ENCODE measurements at regions not wholly inside any gene's neighbourhood (a gene's known extent, or its start where the extent isn't known, plus 50 kb on each side); places are given as distances from the start of the nearest gene placed in this dataset.

GRCh38 chr9:7341571-7341970 is 458.0 kb downstream of the DMAC1 start:
- no peaks in the 10 kb centered on the region for H3K36me3 ChIP-seq (ENCODE audit: control insufficient read depth in 2 of 2, insufficient read depth in 1 of 2, low read length in 2 of 2)
- H3K27ac ChIP-seq (ENCODE audit: extremely low read depth, low read depth, low read length): no peak overlapping the region
- ChIA-PET POLR2A (no interaction called here), CTCF (interaction anchor here (0.6 to 1.3 kb wide), 2 partner anchors 18 to 455 kb away, joined by 3 read pairs; no protein-coding TSS in a partner anchor)
- H3K4me3 ChIP-seq (ENCODE audit: low read depth, low read length): no peak overlapping the region
- no peak for TF ChIP-seq PRDM2 (tag by site-specific recombination; IDR thresholded peaks at IDR 0.05; ENCODE audit: borderline replicate concordance)
- TF ChIP-seq ZNF692 (tag by site-specific recombination; IDR thresholded peaks at IDR 0.05): no peak
- TF ChIP-seq KLF1 (tag by site-specific recombination; IDR thresholded peaks at IDR 0.05): no peak
- TF ChIP-seq ZNF140 (tag by site-specific recombination; IDR thresholded peaks at IDR 0.05): no peak
- no peak for TF ChIP-seq ZNF560 (tag by site-specific recombination; IDR thresholded peaks at IDR 0.05; ENCODE audit: borderline replicate concordance)
- no peak for TF ChIP-seq ZNF239 (tag by site-specific recombination; IDR thresholded peaks at IDR 0.05)
- TF ChIP-seq ZNF580 (tag by site-specific recombination; IDR thresholded peaks at IDR 0.05): no peak
- no peak for TF ChIP-seq ZNF266 (tag by site-specific recombination; IDR thresholded peaks at IDR 0.05; ENCODE audit: low read depth)
- TF ChIP-seq ZNF658 (tag by site-specific recombination; IDR thresholded peaks at IDR 0.05): no peak
- H3K4me1 ChIP-seq (ENCODE audit: control insufficient read depth, insufficient read depth, low read length): no peaks in the 10 kb centered on the region
- no peaks in the 10 kb centered on the region for H3K9me3 ChIP-seq (ENCODE audit: control insufficient read depth, insufficient read depth, low read depth, low read length)

GRCh38 chr9:7340451-7340850 is 459.1 kb downstream of the DMAC1 start:
- no peaks in the 10 kb centered on the region for H3K4me1 ChIP-seq (ENCODE audit: control insufficient read depth, insufficient read depth, low read length)
- ChIA-PET POLR2A (no interaction called here), CTCF (no interaction called here)
- H3K36me3 ChIP-seq (ENCODE audit: control insufficient read depth in 2 of 2, insufficient read depth in 1 of 2, low read length in 2 of 2): no peaks in the 10 kb centered on the region
- no peak for TF ChIP-seq ZNF561 (tag by site-specific recombination; IDR thresholded peaks at IDR 0.05; ENCODE audit: borderline replicate concordance)
- no peak for TF ChIP-seq ZNF513 (tag by site-specific recombination; IDR thresholded peaks at IDR 0.05)
- no peak for TF ChIP-seq ZNF112 (tag by site-specific recombination; IDR thresholded peaks at IDR 0.05)
- TF ChIP-seq SETDB1 (IDR thresholded peaks at IDR 0.05; ENCODE audit: insufficient read length, low read length): no peak
- no peak for TF ChIP-seq TSHZ1 (tag by site-specific recombination; IDR thresholded peaks at IDR 0.05; ENCODE audit: borderline replicate concordance)
- no peak for TF ChIP-seq ZBTB48 (tag by site-specific recombination; IDR thresholded peaks at IDR 0.05)
- no peak for TF ChIP-seq RBAK (tag by site-specific recombination; IDR thresholded peaks at IDR 0.05)
- TF ChIP-seq BCL11A (tag by site-specific recombination; IDR thresholded peaks at IDR 0.05; ENCODE audit: low read depth): no peak
- no peak for TF ChIP-seq ZIC2 (tag by site-specific recombination; IDR thresholded peaks at IDR 0.05)
- no peak for TF ChIP-seq ZNF580 (tag by site-specific recombination; IDR thresholded peaks at IDR 0.05)
- H3K9me3 ChIP-seq (ENCODE audit: control insufficient read depth, insufficient read depth, low read depth, low read length): no peaks in the 10 kb centered on the region
- H3K4me3 ChIP-seq (ENCODE audit: low read depth, low read length): no peak overlapping the region
- no peak overlapping the region for H3K27ac ChIP-seq (ENCODE audit: extremely low read depth, low read depth, low read length)

Data from HEK293 (cell line).